CD4-positive, alpha-beta T cell treated with Interleukin-1 beta for 1 hour (primary cell): ENCODE measurements at regions not wholly inside any gene's neighbourhood (a gene's known extent, or its start where the extent isn't known, plus 50 kb on each side); places are given as distances from the start of the nearest gene placed in this dataset.

ENCODE experiments used
- DNase-seq, 2 donors: peaks; one replicate each; pipeline ENCODE4 v3.0.0-alpha.2; 2020 to 2022

- DNase-seq: no peak
Measured at GRCh38 chr14:54094765-54095164, 138.1 kb upstream of the BMP4 start.

- no peak for DNase-seq
Measured at GRCh38 chr14:54098536-54098935, 141.9 kb upstream of the BMP4 start.

- DNase-seq: no peak
Measured at GRCh38 chr14:54102051-54102456, 145.4 kb upstream of the BMP4 start.

- no peak for DNase-seq
Measured at GRCh38 chr14:54102530-54102929, 145.9 kb upstream of the BMP4 start.

- DNase-seq: no peak
Measured at GRCh38 chr14:54104601-54105145, 148.0 kb upstream of the BMP4 start.

- DNase-seq: no peak
Measured at GRCh38 chr14:54105406-54105805, 148.8 kb upstream of the BMP4 start.

GRCh38 chr14:54105898-54106297 is 149.3 kb upstream of the BMP4 start:
- no peak for DNase-seq

- no peak for DNase-seq
Measured at GRCh38 chr14:54106661-54107377, 150.2 kb upstream of the BMP4 start.

- no peak for DNase-seq
Measured at GRCh38 chr14:54108481-54109471, 152.2 kb upstream of the BMP4 start.

- DNase-seq: no peak
Measured at GRCh38 chr14:54109521-54110120, 153.0 kb upstream of the BMP4 start.

GRCh38 chr14:54114941-54115340 is 158.3 kb upstream of the BMP4 start:
- no peak for DNase-seq

GRCh38 chr14:54116198-54116885 is 159.7 kb upstream of the BMP4 start:
- no peak for DNase-seq

GRCh38 chr14:54116972-54117371 is 160.3 kb upstream of the BMP4 start:
- DNase-seq: no peak

GRCh38 chr14:54117396-54117795 is 160.8 kb upstream of the BMP4 start:
- no peak for DNase-seq

GRCh38 chr14:54117924-54118323 is 161.3 kb upstream of the BMP4 start:
- no peak for DNase-seq

GRCh38 chr14:54120260-54120659 is 163.6 kb upstream of the BMP4 start:
- DNase-seq: no peak

- DNase-seq: no peak
Measured at GRCh38 chr14:54121466-54122027, 164.9 kb upstream of the BMP4 start.

GRCh38 chr14:54123841-54124240 is 167.2 kb upstream of the BMP4 start:
- DNase-seq: no peak

- no peak for DNase-seq
Measured at GRCh38 chr14:54125109-54125508, 168.5 kb upstream of the BMP4 start.

- DNase-seq: no peak
Measured at GRCh38 chr14:54126947-54127346, 170.3 kb upstream of the BMP4 start.

- DNase-seq: no peak
Measured at GRCh38 chr14:54127526-54127925, 170.9 kb upstream of the BMP4 start.
